HG02840 (cell line): ENCODE measurements at regions not wholly inside any gene's neighbourhood (a gene's known extent, or its start where the extent isn't known, plus 50 kb on each side); places are given as distances from the start of the nearest gene placed in this dataset.
"Not testable (repeated sequence)": the region's sequence is repeated elsewhere in the genome, so short reads cannot be mapped to it uniquely, and the experiment has no call there.

Experiments
- ATAC-seq: cut with Tn5 transposase; IDR thresholded peaks from one replicate; pipeline ENCODE4 v1.9.1; 2021; ENCODE audit warnings: mild to moderate bottlenecking, moderate library complexity, moderate number of reproducible peaks; ENCODE audit not compliant: unreplicated experiment, low FRiP score

DNA sequence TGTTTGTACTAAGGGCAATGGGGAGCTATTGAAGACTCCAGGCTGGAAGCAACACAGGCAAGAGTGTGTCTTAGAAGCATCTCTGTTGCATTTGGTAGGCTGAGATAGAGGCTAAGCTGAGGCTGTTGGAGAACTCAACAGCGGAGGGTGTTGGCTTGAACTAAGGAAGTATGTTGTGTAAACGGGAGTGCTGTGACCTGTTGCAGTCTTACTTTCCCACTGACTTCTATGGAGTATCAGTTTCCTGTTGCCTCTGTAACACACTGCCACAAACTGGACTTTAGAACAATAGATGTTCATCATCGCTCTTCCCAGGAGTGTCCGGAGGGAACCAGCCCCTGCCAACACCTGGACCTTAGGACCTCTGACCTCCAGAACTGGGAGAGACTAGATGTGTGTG lies 181.8 kb downstream of the NPIPB11 start:
- ATAC-seq, result not testable (repeated sequence)

DNA sequence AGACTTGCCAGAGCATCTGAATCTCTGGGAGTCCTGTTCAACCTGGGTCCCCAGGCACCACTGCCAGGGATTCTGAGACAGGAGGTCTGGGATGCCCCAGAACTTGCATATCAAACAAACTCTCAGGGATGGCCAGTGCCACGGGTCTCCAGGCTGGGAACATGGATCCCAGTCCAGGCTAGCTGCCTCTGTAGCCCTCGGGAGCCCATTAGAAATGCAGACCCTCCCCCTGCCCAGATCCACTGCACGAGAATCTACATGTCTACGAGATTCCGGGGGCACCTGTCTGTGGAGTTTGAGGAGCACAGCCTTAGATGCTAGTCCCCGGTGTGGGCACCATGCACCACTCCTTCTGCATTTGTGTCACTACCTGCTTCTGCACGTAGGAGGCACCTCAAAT lies 183.9 kb downstream of the NPIPB11 start:
- ATAC-seq, result not testable (repeated sequence)

DNA sequence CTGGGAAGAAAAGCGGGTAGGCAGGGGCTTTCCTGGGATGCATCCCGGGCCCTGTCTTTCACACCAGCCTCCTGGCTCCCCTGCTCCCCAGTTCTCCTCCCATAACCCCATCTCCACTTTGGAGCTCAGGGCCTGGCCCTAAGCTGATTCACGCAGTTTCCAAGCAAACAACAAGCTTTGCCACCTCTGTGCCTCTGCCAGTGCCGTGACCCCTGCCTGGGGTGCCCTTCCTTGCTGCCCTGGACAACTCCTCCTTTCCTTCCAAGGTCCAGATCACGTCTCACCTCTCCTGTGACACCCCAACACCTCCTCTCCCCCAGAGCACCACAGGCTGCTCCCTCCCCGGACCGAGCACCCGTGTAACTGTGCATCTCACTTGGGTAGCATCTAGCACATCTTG lies 184.5 kb downstream of the NPIPB11 start:
- ATAC-seq, result not testable (repeated sequence)

- not testable (repeated sequence) for ATAC-seq
Observed at GRCh38 chr16:29221281-29221955, 185.1 kb downstream of the NPIPB11 start.

DNA sequence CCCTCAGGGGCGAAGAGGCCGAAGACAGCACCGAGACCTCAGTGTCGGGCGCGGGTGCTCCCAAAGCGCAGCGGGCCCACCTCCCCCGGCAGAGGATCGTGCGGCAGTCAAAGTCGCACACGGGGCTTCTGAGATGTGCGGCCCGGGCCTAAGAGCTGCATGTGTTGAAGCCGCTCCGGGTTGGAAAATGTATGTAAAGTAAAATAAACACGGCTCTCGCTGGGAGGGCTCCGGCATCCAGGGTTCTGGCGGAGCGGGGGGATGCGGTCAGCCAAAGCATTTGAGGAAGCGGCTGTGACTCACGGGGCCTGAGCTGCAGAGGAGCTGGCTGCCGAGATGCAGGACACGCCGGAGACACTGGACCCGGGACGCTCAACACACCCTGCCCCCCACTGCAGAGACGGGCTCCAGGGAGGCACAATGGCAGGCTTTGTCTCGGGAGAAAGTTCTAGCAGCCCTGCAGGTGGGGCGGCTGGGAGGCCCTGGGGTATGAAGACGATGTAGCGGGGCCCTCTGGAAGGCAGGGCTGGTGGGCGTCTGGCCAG lies 185.8 kb downstream of the NPIPB11 start:
- not testable (repeated sequence) for ATAC-seq

GRCh38 chr16:29219966-29220646 lies 186.4 kb downstream of the NPIPB11 start:
- ATAC-seq, result not testable (repeated sequence)

DNA sequence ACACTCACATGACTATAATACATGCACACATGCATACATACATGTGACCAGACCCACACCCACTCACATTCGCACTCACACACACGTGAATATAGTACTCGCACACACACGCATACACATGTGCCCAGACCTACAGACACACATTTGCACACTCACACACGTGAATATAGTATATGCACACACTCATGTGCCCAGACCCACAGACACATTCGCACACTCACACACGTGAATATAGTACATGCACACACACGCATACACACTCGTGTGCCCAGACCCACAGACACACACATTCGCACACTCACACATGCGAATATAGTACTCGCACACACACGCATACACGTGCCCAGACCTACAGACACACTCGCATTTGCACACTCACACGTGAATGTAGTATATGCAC lies 186.9 kb downstream of the NPIPB11 start:
- ATAC-seq, result not testable (repeated sequence)

- ATAC-seq, result not testable (repeated sequence)
Observed at GRCh38 chr16:29218649-29219048, 187.9 kb downstream of the NPIPB11 start.

GRCh38 chr16:29218171-29218570 lies 188.3 kb downstream of the NPIPB11 start:
- ATAC-seq, result not testable (repeated sequence)

DNA sequence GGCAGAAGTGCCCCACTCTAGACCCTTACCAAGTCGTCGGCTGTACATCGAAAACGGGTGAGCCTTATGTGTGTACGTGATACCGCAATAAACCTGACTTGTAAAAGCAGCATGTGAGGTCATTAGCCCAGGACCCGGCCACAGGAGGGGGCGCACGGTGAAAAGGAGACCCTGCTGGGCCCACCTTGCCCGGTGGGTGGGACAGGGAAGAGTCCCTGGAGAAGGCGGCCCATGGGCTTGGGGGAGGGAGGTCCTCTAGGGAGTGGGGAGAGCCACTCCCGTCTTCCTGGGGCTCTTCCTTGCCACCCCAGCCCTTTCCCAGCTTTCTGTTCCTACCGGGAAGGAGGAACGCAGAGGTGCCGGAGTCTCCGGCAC lies 188.8 kb downstream of the NPIPB11 start:
- not testable (repeated sequence) for ATAC-seq

GRCh38 chr16:29217104-29217751 lies 189.3 kb downstream of the NPIPB11 start:
- ATAC-seq, result not testable (repeated sequence)

DNA sequence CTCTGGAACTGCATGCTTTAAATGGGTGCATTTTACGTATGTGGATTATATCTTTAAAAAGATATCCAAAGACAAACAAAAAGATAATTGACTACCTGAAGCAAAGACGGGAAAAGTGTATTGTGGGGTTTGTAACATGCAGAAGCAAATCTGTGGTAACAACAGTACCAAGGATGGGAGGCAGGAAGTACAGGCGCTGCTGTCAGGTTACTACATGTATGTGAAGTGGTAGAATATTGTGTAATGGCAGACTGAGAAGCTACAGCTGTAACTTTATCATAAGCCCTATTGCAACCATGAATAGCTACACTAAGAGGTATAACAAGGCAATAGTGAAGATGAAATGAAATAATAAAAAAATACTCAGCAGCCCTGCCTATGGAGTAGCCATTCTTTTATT lies 192.7 kb downstream of the NPIPB11 start:
- ATAC-seq, result not testable (repeated sequence)

DNA sequence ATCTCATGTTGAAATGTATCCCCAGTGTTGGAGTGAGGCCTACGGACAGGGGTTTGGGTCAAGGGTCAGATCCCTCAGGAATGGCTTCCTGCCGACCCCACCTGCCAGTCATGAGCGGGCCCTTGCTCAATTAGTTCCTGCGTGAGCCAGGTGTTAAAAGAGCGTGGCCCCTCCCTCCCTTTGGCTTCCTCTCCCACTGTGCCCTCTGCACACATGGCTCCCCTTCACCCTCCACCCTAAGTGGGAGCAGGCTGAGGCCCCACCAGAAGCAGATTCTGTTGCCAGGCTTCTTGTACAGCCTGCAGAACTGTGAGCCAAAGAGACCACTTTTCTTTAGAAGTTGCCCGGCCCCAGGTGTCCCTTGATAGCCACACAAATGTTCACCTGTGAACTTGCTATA lies 193.3 kb downstream of the NPIPB11 start:
- not testable (repeated sequence) for ATAC-seq

DNA sequence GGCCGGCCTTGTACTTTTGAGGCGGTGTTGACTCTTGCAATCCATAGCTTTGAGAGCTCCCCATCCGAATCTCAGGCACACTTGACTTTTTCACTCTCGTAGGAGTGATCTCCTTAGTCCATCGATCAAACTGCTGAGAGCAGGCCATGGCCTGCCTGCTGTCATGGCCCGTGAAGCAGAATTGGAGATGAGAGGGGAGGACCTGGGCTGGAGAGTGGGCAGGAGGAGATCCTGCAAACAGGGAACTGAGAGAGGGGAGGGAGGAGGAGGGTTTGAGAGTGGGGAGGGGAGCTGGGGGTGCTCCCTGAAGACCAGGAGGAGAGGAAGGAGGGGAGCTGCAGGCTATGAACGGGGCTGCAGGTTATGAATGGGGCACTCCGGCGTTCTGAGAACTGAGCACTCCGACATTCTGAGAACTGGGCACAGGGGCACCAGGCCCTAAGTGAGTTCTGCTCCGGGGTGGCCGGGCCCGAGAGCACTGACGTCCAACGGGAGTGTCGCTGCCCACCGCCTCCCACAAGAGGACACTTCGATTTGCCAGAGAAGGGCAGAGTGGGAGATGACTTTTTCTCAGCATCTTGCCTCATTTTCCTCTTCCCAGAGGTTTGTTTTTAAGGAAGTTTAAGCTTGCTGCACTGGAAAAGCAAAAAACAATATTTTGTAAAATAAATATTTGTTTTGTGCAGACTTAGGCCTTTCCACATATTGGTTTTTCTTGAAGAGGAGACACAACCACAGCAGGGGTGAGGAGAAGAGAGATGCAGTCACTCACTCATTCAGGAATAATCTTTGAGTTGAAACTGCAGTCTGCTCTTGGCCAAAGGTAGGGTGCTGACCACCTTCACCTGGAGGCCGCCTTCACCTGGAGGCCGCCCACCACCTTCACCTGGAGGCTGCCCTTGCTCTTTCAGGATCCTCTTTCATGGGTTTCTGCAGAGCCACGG lies 194.2 kb downstream of the NPIPB11 start:
- not testable (repeated sequence) for ATAC-seq

DNA sequence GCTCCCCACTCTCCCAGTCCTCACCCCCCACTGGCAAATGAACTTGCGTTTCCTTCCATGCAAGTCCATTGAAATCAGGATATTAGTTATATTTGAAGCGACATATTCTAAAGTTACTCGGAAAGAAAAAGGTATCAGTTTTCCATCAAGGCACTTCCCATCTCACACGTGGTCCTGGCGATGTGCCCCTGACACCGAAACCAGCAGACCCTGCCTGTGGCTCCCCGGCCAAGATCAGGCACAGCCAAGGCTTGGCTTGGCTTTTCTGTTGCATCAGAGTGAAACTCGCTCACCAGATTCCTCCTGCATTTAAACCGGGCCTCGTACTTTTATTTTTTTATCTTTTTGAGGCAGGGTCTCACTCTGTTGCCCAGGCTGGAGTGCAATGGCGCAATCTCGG lies 195.1 kb downstream of the NPIPB11 start:
- not testable (repeated sequence) for ATAC-seq

DNA sequence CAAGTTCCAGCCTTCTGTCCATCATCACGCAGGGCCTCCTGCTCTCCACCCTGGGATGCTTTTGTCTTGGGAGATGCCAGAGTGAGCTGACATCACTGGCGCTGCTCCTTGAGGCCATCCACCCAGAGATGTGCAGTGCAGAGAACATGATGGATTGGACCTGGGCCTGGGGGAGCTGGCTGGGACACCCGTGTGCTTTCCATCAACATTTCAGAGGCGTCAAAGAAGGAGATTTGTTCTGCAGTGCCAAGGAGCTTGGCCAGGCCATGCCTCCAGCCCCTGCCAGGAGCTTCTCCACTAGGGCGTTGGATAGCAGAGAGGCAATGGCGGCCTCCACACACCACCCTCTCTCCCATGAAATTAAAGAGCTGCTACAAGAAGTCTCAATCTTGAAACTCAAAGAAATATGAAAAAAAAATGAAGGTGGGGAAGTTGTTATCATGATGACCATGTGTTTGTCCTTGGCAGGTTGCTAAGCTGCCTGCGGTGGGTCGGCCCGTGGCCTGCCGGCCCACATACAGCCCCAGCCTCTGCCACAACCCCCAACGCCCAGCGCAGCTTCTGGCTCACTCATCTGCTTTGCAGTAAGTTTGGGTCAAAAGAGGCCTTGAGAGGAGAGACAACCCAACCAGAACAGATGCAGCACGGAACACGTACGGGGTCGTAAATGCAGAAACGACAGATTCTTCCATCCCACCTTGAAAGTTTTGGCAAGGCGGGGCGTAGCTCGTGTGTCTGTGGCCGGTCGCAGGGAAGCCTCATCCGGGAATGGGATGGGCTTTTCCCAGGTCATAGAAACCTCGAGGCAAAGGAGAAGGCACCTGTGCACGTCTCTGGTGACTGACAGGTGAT lies 196.0 kb downstream of the NPIPB11 start:
- not testable (repeated sequence) for ATAC-seq

DNA sequence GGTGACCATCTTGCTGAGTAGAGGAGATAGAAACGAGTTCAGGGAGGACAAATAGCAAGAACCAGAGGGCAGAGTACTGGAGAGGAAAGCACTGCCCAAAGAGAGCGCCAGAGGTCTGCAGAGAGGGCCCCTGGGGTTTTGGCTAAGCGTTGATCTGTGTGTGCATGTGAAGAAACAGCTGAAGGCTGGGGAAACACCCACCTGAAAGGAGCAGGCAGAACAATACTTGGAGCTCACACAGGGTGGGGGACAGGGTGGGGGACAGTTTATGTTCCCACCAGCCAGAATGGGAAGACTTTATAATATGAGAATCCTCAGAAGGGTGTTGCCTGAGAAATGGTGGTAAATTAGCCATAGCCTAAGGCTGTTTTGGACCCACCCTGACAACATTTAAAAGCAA lies 200.4 kb downstream of the NPIPB11 start:
- not testable (repeated sequence) for ATAC-seq

DNA sequence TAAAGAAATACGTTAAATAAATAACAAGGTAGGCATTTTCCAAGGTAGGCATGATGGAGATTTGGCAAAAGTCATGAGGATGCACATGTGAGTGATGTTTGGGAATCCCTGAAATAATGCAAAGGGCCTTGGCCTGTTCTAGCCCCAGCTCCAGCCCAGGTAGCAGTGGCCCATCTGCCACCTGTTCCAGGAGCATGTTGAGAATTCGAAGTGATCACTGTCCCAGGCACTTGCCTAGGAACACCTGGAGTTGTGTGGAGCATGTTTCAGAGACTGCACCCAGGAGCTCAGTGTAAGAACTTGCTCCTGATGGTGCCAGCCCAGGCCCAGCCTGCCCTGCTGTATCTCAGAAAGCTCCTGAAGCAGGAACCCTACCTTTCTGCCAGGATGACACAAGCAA lies 201.4 kb downstream of the NPIPB11 start:
- ATAC-seq, result not testable (repeated sequence)

DNA sequence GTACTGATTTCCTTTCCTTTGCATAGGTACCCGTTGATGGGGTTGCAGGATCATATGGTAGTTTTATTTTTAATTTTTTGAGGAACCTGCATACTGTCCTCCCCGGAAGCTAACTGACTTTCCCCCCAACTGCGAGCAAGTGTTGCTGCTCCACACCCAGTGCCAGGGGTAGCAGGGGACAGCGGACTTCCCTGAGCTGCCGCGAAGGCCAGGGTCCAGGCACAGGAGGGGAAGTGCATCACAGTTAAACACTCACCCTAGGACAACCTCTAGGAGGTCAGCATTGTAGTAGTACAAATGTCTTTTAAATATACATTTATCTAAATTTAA lies 201.7 kb downstream of the NPIPB11 start:
- ATAC-seq, result no peak
